K562 (cell line): ENCODE measurements at regions not wholly inside any gene's neighbourhood (a gene's known extent, or its start where the extent isn't known, plus 50 kb on each side); places are given as distances from the start of the nearest gene placed in this dataset.

Source experiments
- E2F4 ChIP-seq: sonication (generic); formaldehyde crosslinking; IDR thresholded peaks from 2 replicates; pipeline ENCODE4 v1.8.0; 2022; ENCODE audit warnings: mild to moderate bottlenecking, low read depth, missing genetic modification reagents
- EZH2 ChIP-seq: IDR thresholded peaks from 2 replicates; pipeline ENCODE4 v1.6.1; 2012; ENCODE audit warnings: low read depth, mild to moderate bottlenecking, inconsistent platforms, low read length, borderline replicate concordance
- FOXM1 ChIP-seq, 2 experiments: fragments of 450-650 bp in 1 of 2; sonication (generic) in 1 of 2; formaldehyde crosslinking in 1 of 2; IDR thresholded peaks; 2 replicates each; pipeline versions ENCODE4 v1.6.1 to v1.9.0; 2017 to 2022; ENCODE audit warnings: low read depth in 2 of 2, mild to moderate bottlenecking in 2 of 2, missing genetic modification reagents in 1 of 2, moderate library complexity in 1 of 2
- GABPA ChIP-seq: fragments of 200-800 bp; sonication (Bioruptor generic); conservative IDR thresholded peaks from 2 replicates; pipeline ENCODE4 v1.6.1; 2016; ENCODE audit warnings: low read depth, missing genetic modification characterization, missing compliant biosample characterization
- JUND ChIP-seq, 2 experiments: IDR thresholded peaks; 2 replicates in 1 of 2; 3 replicates in 1 of 2; pipeline ENCODE4 v1.6.1; 2011; ENCODE audit warnings: borderline replicate concordance in 2 of 2, low read depth in 2 of 2, low read length in 2 of 2, improper control_type of control experiment in 1 of 2, missing biosample characterization in 1 of 2, missing genetic modification characterization in 1 of 2, missing genetic modification reagents in 1 of 2
- POLR2A ChIP-seq: fragments of 450-650 bp; conservative IDR thresholded peaks from 2 replicates; pipeline ENCODE4 v1.6.1; 2016
- RNF2 ChIP-seq: sonication (generic); IDR thresholded peaks from 2 replicates; pipeline ENCODE4 v1.6.1; 2016
- ZNF133 ChIP-seq: fragments of 250-450 bp; sonication (Bioruptor Pico); IDR thresholded peaks from 2 replicates; pipeline ENCODE4 v1.4.0; 2020; ENCODE audit warnings: mild to moderate bottlenecking
- ZNF143 ChIP-seq: sonication (generic); formaldehyde crosslinking; IDR thresholded peaks from 2 replicates; pipeline ENCODE4 v1.9.0; 2022; ENCODE audit warnings: mild to moderate bottlenecking, missing genetic modification reagents
- ZNF217 ChIP-seq: sonication (generic); formaldehyde crosslinking; IDR thresholded peaks from 2 replicates; pipeline ENCODE4 v1.8.0; 2022; ENCODE audit warnings: mild to moderate bottlenecking, missing genetic modification reagents
- ZNF274 ChIP-seq: IDR thresholded peaks from 2 replicates; pipeline ENCODE4 v1.6.1; 2011; ENCODE audit warnings: low read depth, mild to moderate bottlenecking, low read length, moderate library complexity, borderline replicate concordance
- ZSCAN29 ChIP-seq: fragments of 450-650 bp; IDR thresholded peaks from 2 replicates; pipeline ENCODE4 v1.6.1; 2017
- TF ChIP-seq, protein P1 (sequence below): sonication (generic); formaldehyde crosslinking; IDR thresholded peaks from 2 replicates; pipeline ENCODE4 v1.8.0; 2023; ENCODE audit warnings: mild to moderate bottlenecking, missing genetic modification reagents
- TF ChIP-seq, protein P2 (sequence below), 3 experiments: IDR thresholded peaks in 2 of 3; conservative IDR thresholded peaks in 1 of 3; 2 replicates each; pipeline ENCODE4 v1.5.1; 2011 to 2012; ENCODE audit warnings: low read length in 3 of 3, mild to moderate bottlenecking in 3 of 3, control low read depth in 2 of 3, improper control_type of control experiment in 1 of 3, inconsistent platforms in 1 of 3, low read depth in 1 of 3, mixed read lengths in 1 of 3, moderate library complexity in 1 of 3; ENCODE audit not compliant: insufficient read depth in 2 of 3

DNA sequence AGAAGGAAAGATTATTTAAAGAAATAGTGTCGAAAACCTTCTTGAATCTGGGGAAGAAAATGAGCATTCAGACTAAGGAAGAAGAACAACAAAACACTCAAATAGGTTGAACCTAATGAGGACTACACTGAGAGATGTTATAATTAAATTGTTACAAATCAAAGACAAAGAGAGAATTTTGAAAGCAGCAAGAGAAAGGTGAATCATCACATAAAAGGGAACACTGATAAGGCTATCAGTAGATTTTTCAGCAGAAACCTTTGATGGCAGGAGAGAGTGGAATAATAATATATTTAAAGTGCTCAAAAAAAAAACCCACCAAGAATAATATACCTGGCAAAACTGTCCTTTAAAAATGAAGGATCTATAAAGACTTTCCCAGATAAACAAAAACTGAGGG lies 114.9 kb downstream of the AREG start:
- TF ChIP-seq ZNF217 (no peak), JUND (IDR thresholded peaks at IDR 0.05; ENCODE audit: borderline replicate concordance, low read depth, low read length) (no peak), JUND (tag; IDR thresholded peaks at IDR 0.05; ENCODE audit: borderline replicate concordance, low read depth, low read length) (no peak), FOXM1 (IDR thresholded peaks at IDR 0.05; ENCODE audit: low read depth) (no peak), FOXM1 (CRISPR knock-in tag; IDR thresholded peaks at IDR 0.05; ENCODE audit: low read depth) (no peak), POLR2A (no peak), ZNF274 (no peak), RNF2 (no peak), EZH2 (no peak), GABPA (tag) (no peak), ZSCAN29 (no peak), E2F4 (no peak), ZNF143 (CRISPR knock-in tag) (no peak), ZNF133 (CRISPR knock-in tag) (no peak)
- TF ChIP-seq, protein P1, sequence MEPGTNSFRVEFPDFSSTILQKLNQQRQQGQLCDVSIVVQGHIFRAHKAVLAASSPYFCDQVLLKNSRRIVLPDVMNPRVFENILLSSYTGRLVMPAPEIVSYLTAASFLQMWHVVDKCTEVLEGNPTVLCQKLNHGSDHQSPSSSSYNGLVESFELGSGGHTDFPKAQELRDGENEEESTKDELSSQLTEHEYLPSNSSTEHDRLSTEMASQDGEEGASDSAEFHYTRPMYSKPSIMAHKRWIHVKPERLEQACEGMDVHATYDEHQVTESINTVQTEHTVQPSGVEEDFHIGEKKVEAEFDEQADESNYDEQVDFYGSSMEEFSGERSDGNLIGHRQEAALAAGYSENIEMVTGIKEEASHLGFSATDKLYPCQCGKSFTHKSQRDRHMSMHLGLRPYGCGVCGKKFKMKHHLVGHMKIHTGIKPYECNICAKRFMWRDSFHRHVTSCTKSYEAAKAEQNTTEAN (CRISPR knock-in tag), result no peak
- TF ChIP-seq, protein P2, sequence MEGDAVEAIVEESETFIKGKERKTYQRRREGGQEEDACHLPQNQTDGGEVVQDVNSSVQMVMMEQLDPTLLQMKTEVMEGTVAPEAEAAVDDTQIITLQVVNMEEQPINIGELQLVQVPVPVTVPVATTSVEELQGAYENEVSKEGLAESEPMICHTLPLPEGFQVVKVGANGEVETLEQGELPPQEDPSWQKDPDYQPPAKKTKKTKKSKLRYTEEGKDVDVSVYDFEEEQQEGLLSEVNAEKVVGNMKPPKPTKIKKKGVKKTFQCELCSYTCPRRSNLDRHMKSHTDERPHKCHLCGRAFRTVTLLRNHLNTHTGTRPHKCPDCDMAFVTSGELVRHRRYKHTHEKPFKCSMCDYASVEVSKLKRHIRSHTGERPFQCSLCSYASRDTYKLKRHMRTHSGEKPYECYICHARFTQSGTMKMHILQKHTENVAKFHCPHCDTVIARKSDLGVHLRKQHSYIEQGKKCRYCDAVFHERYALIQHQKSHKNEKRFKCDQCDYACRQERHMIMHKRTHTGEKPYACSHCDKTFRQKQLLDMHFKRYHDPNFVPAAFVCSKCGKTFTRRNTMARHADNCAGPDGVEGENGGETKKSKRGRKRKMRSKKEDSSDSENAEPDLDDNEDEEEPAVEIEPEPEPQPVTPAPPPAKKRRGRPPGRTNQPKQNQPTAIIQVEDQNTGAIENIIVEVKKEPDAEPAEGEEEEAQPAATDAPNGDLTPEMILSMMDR (IDR thresholded peaks at IDR 0.05 in 2 of 3, conservative IDR thresholded peaks at IDR 0.05 in 1 of 3; ENCODE audit: insufficient read depth in 2 of 3, low read depth in 1 of 3, low read length in 3 of 3), result no peak
